BE2C (cell line): ENCODE measurements at regions not wholly inside any gene's neighbourhood (a gene's known extent, or its start where the extent isn't known, plus 50 kb on each side); places are given as distances from the start of the nearest gene placed in this dataset.
"Not testable (repeated sequence)": the region's sequence is repeated elsewhere in the genome, so short reads cannot be mapped to it uniquely, and the experiment has no call there.

ENCODE experiments used
- DNase-seq: peaks from one replicate; pipeline ENCODE4 v3.0.0-alpha.2; 2020
- H3K27me3 ChIP-seq: fragments of 250-450 bp; sonication (Bioruptor Pico); 2 replicates; pipeline ENCODE4 v1.5.1; 2020; ENCODE audit warnings: mild to moderate bottlenecking
- H3K36me3 ChIP-seq: fragments of 250-450 bp; sonication (Bioruptor Pico); 2 replicates; pipeline ENCODE4 v1.5.1; 2020; ENCODE audit warnings: mild to moderate bottlenecking
- H3K4me1 ChIP-seq: fragments of 250-450 bp; sonication (Bioruptor Pico); 2 replicates; pipeline ENCODE4 v1.5.1; 2020
- H3K4me3 ChIP-seq: 2 replicates; pipeline ENCODE4 v1.5.1; 2011; ENCODE audit warnings: low read depth, low read length
- H3K9me3 ChIP-seq: fragments of 250-450 bp; sonication (Bioruptor Pico); 2 replicates; pipeline ENCODE4 v1.5.1; 2020
- TF ChIP-seq, protein P1 (sequence below): IDR thresholded peaks from 2 replicates; pipeline ENCODE4 v1.5.1; 2012; ENCODE audit warnings: mild to moderate bottlenecking, low read depth, low read length

DNA sequence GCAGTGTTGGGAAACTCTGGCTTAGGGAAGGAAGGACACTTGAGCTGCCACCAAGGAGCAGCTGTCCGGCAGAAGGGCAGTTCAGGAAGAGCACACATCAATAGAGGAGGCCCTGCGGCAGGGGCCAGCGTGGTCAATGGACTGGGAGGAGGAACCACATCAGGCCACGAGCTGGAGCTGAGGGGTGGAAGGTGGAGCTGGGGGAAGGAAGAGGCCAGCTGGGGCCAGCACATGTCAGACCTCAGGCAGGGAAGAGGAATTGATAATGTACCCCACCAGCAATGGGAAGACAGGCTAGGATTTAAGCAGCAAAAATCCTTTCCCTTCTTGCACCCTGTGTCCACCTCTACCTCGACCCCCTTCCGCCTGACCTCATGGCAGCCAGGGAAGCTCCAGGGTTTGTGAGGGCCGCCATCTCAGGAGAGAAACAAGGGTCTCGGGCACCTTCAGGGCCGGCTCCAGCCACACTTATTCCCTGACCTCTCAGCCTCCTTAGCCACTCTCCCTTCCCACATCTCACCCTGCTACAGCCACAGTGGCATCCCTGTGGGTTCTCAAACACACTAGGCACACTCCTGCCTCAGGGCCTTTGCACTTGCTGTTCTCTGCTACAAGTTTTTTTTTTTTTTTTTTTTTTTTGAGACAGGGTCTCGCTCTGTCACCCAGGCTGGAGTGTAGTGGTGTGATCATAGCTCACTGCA lies 157.8 kb upstream of the GRK3 start:
- no peak for DNase-seq
- H3K4me1 ChIP-seq = no peaks in the 10 kb centered on the region
- TF ChIP-seq, protein P1, sequence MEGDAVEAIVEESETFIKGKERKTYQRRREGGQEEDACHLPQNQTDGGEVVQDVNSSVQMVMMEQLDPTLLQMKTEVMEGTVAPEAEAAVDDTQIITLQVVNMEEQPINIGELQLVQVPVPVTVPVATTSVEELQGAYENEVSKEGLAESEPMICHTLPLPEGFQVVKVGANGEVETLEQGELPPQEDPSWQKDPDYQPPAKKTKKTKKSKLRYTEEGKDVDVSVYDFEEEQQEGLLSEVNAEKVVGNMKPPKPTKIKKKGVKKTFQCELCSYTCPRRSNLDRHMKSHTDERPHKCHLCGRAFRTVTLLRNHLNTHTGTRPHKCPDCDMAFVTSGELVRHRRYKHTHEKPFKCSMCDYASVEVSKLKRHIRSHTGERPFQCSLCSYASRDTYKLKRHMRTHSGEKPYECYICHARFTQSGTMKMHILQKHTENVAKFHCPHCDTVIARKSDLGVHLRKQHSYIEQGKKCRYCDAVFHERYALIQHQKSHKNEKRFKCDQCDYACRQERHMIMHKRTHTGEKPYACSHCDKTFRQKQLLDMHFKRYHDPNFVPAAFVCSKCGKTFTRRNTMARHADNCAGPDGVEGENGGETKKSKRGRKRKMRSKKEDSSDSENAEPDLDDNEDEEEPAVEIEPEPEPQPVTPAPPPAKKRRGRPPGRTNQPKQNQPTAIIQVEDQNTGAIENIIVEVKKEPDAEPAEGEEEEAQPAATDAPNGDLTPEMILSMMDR = no peak

DNA sequence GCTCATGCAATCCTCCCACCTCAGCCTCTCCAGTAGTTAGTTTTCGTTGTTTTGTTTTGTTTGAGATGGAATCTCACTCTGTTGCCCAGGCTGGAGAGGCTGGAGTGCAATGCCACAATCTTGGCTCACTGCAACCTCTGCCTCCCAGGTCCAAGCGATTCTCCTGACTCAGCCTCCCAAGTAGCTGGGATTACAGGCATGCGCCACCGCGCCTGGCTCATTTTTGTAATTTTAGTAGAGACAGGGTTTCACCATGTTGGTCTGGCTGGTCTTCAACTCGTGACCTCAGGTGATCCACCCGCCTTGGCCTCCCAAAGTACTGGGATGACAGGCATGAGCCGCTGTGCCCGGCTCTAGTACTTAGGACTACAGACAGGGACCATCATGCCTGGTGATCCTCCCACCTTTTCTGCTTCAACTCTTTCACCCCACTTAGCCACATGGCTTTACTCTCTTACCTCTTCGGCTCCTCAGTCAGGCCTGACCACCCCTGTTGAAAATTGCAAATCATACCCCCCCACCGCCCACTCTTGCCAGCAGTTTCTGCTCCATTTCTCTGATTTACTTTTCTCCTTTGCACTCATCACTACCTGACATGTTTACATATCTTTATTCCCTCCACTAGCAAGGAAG lies 157.1 kb upstream of the GRK3 start:
- Histone ChIP-seq H3K9me3 (no peaks in the 10 kb centered on the region), H3K27me3 (no peaks in the 10 kb centered on the region), H3K4me3 (no peak overlapping the region), H3K36me3 (no peaks in the 10 kb centered on the region; the same call in 1 of the 2 replicates), H3K4me1 (no peaks in the 10 kb centered on the region)
- no peak for DNase-seq
- TF ChIP-seq, protein P1 = no peak

More for the DNA sequence above, 157.8 kb upstream of the GRK3 start:
- Histone ChIP-seq H3K4me3 (no peak overlapping the region), H3K27me3 (no peaks in the 10 kb centered on the region), H3K9me3 (no peaks in the 10 kb centered on the region), H3K36me3 (no peaks in the 10 kb centered on the region; the same call in 1 of the 2 replicates)

DNA sequence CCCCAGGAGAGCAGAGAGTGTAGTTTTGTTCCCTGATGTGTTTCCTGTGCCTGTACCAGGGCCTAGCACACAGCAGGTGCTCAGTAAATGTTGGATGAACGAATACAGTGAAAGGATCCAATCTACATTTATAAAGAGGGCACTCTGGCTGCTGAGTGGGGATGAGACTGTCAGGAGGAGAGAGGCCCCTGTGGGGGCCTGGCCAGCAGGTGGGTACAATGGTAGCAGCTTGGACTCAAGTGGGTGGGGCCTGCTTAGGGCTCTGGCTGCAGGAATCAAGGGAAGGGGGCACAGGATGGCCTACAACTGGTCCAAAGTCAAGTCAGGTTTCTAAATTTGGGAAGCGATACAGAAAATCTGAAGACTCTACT lies 156.6 kb upstream of the GRK3 start:
- TF ChIP-seq, protein P1 = no peak
- Histone ChIP-seq H3K36me3 (no peaks in the 10 kb centered on the region; the same call in 1 of the 2 replicates), H3K9me3 (no peaks in the 10 kb centered on the region), H3K27me3 (no peaks in the 10 kb centered on the region), H3K4me3 (no peak overlapping the region), H3K4me1 (no peaks in the 10 kb centered on the region)
- no peak for DNase-seq

DNA sequence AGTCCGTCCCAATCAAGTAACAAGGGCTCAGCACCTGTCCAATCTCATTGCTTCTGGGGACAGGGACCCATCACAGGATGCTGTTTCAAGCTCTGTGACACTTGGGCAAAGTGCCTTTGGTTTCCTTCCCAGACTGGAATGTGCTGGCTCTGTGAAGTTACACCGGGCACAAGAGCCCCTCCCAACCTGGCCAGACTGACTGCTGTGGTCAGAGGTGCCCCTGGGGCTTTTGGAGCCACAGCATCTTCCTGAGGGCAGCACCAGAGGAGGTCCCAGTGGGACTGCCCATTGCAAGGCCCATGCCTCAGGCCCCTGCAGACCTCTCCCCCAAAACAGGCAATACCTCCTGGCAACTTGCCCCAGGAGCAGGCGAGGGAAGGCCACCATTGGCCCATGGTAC lies 155.2 kb upstream of the GRK3 start:
- H3K9me3 ChIP-seq = no peaks in the 10 kb centered on the region
- H3K4me1 ChIP-seq = no peaks in the 10 kb centered on the region
- H3K27me3 ChIP-seq = no peaks in the 10 kb centered on the region
- H3K4me3 ChIP-seq = no peak overlapping the region
- TF ChIP-seq, protein P1 = no peak
- no peaks in the 10 kb centered on the region; the same call in 1 of the 2 replicates for H3K36me3 ChIP-seq
- DNase-seq = no peak

DNA sequence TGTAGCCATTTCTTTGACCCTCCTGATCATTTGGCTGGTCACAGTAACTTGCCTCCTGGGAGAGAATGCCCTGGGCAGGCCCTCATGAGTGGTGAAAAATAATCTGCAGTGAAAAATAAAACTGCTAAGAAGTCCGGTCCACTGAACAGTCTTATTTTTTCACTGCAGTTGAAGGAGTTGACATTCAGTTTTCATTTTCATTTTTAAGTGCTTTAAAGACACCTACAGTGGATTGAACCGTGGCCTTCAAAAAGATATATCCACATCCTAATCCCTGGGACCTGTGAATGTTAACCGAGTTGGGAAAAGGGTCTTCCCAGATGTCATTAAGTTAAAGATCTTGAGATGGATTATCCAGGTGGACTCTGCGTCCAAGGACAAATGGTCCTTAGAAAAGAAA lies 153.6 kb upstream of the GRK3 start:
- Histone ChIP-seq H3K4me1 (no peaks in the 10 kb centered on the region), H3K9me3 (no peaks in the 10 kb centered on the region), H3K36me3 (no peaks in the 10 kb centered on the region), H3K4me3 (no peak overlapping the region), H3K27me3 (no peaks in the 10 kb centered on the region)
- no peak for DNase-seq
- TF ChIP-seq, protein P1 = no peak

DNA sequence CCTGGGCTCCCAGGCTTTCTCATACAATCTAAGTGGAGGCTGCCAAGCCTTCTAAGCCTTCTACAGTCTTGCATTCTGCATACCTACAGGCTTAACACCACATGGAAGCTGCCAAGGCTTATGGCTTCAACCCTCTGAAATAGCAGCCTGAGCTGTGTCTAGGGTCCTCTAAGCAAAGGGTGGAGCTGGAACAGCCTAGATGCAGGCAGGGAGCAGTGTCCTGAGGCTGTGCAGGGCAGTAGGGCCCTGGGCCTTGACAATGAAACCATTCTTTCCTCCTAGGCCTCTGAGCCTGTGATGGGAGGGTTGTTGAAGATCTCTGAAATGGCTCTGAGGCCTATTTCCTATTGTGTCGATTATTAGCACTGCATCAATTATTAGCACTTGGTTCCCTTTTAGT lies 150.9 kb upstream of the GRK3 start:
- no peak overlapping the region for H3K4me3 ChIP-seq
- H3K4me1 ChIP-seq = peaks cover 3% of the 10 kb centered on the region; the same call in 1 of the 2 replicates
- H3K27me3 ChIP-seq = no peaks in the 10 kb centered on the region
- DNase-seq = no peak
- H3K9me3 ChIP-seq = no peaks in the 10 kb centered on the region
- TF ChIP-seq, protein P1 = no peak
- no peaks in the 10 kb centered on the region for H3K36me3 ChIP-seq

DNA sequence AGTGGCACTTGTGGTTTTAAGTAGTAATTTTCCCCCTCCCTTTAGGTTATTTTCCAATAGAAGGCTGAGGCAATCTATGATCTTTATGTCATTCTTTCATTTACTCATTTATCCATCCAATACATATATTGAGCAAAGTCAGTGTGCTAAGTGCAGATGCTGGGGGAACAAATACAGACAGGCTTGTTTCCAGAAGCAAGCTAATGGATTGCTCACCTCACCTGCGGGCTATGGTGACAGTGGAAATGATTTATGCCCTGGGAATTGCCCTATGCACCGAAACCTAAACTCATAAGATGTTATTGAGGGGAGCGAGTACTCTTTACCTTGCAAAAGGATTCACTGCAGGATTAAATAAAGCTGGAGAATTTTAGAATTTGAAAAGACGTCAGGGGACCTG lies 148.7 kb upstream of the GRK3 start:
- H3K36me3 ChIP-seq, H3K4me1 ChIP-seq, H3K27me3 ChIP-seq, H3K9me3 ChIP-seq, H3K4me3 ChIP-seq, DNase-seq: not testable (repeated sequence)

DNA sequence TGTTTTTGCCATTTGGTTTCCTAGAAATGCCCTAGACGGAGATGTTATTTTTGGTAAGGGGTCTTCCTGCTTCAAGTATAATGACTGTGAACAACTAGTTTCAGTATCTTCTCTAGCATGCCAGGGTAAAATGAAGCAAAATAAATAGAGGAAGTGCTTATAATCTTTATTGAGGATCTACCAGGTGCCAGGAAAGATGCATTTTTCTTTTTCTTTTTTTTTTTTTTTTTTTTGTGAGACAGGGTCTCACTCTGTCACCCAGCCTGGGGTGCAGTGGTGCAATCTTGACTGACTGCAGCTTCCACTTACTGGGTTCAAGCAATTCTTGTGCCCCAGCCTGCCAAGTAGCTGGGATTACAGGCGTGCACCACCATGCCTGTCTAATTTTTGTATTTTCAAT lies 146.6 kb upstream of the GRK3 start:
- H3K27me3 ChIP-seq, DNase-seq, H3K4me1 ChIP-seq, H3K9me3 ChIP-seq, H3K4me3 ChIP-seq, H3K36me3 ChIP-seq: not testable (repeated sequence)
